HepG2 (cell line): ENCODE measurements at regions not wholly inside any gene's neighbourhood (a gene's known extent, or its start where the extent isn't known, plus 50 kb on each side); places are given as distances from the start of the nearest gene placed in this dataset.

ENCODE experiments used
- ATAC-seq: fragments of 200-7000 bp; cut with Tn5 transposase; 3 replicates; pipeline ENCODE4 v1.9.1; 2020; ENCODE audit warnings: mild to moderate bottlenecking, moderate library complexity
- BruUV-seq: library from RNA; stranded (reverse); fragments of 400-500 nt; replicated peaks from 2 replicates; lab custom pipeline; 2021; lab: Mats Ljungman, UMichigan
- CTCF ChIA-PET: fragments of 300-600 bp; formaldehyde crosslinking; extraction: SDS; loops from one replicate; lab custom pipeline; 2021; ENCODE audit warnings: low total read pairs, inconsistent platforms, low intra/inter-chr PET ratio; lab: Yijun Ruan, JAX
- POLR2A ChIA-PET: fragments of 350-600 bp; sonication (Branson Sonifier 250); formaldehyde crosslinking; loops from one replicate; lab custom pipeline; 2020; ENCODE audit warnings: antibody characterized with exemption, inconsistent platforms; lab: Yijun Ruan, JAX
- DNase-seq: peaks from one replicate; pipeline ENCODE4 v3.0.0-alpha.2; 2015; ENCODE audit warnings: low spot score
- FAIRE-seq: peaks from 3 replicates; lab custom pipeline; 2011; peaks lifted over from hg19 to GRCh38; lab: Jason Lieb, UNC
- H2AFZ ChIP-seq: one replicate; pipeline ENCODE4 v1.6.1; 2011; ENCODE audit warnings: low read length, inconsistent platforms
- H3K27ac ChIP-seq: fragments of 300-600 bp; 3 replicates; pipeline ENCODE4 v1.8.0; 2011; ENCODE audit warnings: mixed run types, mild to moderate bottlenecking, mixed read lengths, low read length, inconsistent platforms; ENCODE audit not compliant: insufficient read depth; ENCODE audit errors: extremely low read length
- H3K27me3 ChIP-seq, 2 experiments: fragments of 200-600 bp in 1 of 2; 2 replicates in 1 of 2; 3 replicates in 1 of 2; pipeline versions ENCODE4 v1.6.0 to v1.8.0; 2011; ENCODE audit warnings: low read length in 2 of 2, mild to moderate bottlenecking in 2 of 2, moderate library complexity in 2 of 2, inconsistent platforms in 1 of 2; ENCODE audit not compliant: insufficient read depth in 2 of 2, control insufficient read depth in 1 of 2
- H3K36me3 ChIP-seq, 2 experiments: fragments of 200-600 bp in 1 of 2; replicated peaks in 1 of 2; 2 replicates in 1 of 2; 3 replicates in 1 of 2; pipeline versions ENCODE4 v1.5.1 to v1.8.0; 2011; ENCODE audit warnings: low read length in 2 of 2, inconsistent platforms in 1 of 2; ENCODE audit not compliant: insufficient read depth in 2 of 2, control insufficient read depth in 1 of 2
- H3K4me1 ChIP-seq: 2 replicates; pipeline ENCODE4 v1.5.1; 2012; ENCODE audit warnings: low read length, inconsistent platforms; ENCODE audit not compliant: insufficient read depth
- H3K4me2 ChIP-seq: 2 replicates; pipeline ENCODE4 v1.6.0; 2011; ENCODE audit warnings: low read depth, low read length, inconsistent platforms
- H3K4me3 ChIP-seq, 3 experiments: fragments of 200-600 bp in 1 of 3; sonication (generic), shearing (Covaris generic) in 1 of 3; replicated peaks in 1 of 3; 2 replicates each; pipeline ENCODE4 v1.5.1; 2011 to 2016; ENCODE audit warnings: low read length in 3 of 3, inconsistent platforms in 2 of 3, low read depth in 2 of 3, mild to moderate bottlenecking in 2 of 3, control low read depth in 1 of 3, mixed read lengths in 1 of 3; ENCODE audit not compliant: insufficient read depth in 1 of 3
- H3K79me2 ChIP-seq: one replicate; pipeline ENCODE4 v1.6.1; 2011; ENCODE audit warnings: low read length, inconsistent platforms; ENCODE audit not compliant: insufficient read depth
- H3K9ac ChIP-seq: 2 replicates; pipeline ENCODE4 v1.6.0; 2011; ENCODE audit warnings: mild to moderate bottlenecking, low read depth, low read length, inconsistent platforms; ENCODE audit not compliant: insufficient read depth
- H3K9me3 ChIP-seq: 2 replicates; pipeline ENCODE4 v1.5.1; 2012; ENCODE audit warnings: mild to moderate bottlenecking, low read length
- H4K20me1 ChIP-seq: 2 replicates; pipeline ENCODE4 v1.6.0; 2011; ENCODE audit warnings: inconsistent platforms, mild to moderate bottlenecking, low read length, moderate library complexity; ENCODE audit not compliant: insufficient read depth
- ATF3 ChIP-seq: sonication (generic); formaldehyde crosslinking; IDR thresholded peaks from 2 replicates; pipeline ENCODE4 v1.4.0; 2020; ENCODE audit warnings: missing genetic modification reagents
- ERF ChIP-seq: IDR thresholded peaks from 2 replicates; pipeline ENCODE4 v1.6.1; 2018; ENCODE audit warnings: missing biosample characterization, missing genetic modification reagents
- FOXM1 ChIP-seq: sonication (generic); formaldehyde crosslinking; IDR thresholded peaks from 2 replicates; pipeline ENCODE4 v1.5.0; 2020; ENCODE audit warnings: missing genetic modification reagents
- MAFG ChIP-seq: sonication (generic); formaldehyde crosslinking; IDR thresholded peaks from 2 replicates; pipeline ENCODE4 v1.5.1; 2020; ENCODE audit warnings: mild to moderate bottlenecking, missing genetic modification reagents
- MEIS1 ChIP-seq: sonication (generic); formaldehyde crosslinking; IDR thresholded peaks from 2 replicates; pipeline ENCODE4 v1.9.0; 2021; ENCODE audit warnings: mild to moderate bottlenecking, missing genetic modification reagents, moderate library complexity, borderline replicate concordance
- PAXIP1 ChIP-seq: sonication (generic); formaldehyde crosslinking; conservative IDR thresholded peaks from 2 replicates; pipeline ENCODE4 v1.4.0; 2020; ENCODE audit warnings: mild to moderate bottlenecking, missing genetic modification reagents, moderate library complexity
- PLSCR1 ChIP-seq: sonication (generic); formaldehyde crosslinking; IDR thresholded peaks from 2 replicates; pipeline ENCODE4 v1.5.0; 2020; ENCODE audit warnings: missing genetic modification reagents, mild to moderate bottlenecking, borderline replicate concordance
- SIN3A ChIP-seq: IDR thresholded peaks from 2 replicates; pipeline ENCODE4 v1.6.1; 2011; ENCODE audit warnings: low read depth, mild to moderate bottlenecking, control low read depth, low read length, borderline replicate concordance
- ZNF124 ChIP-seq: sonication (generic); formaldehyde crosslinking; IDR thresholded peaks from 2 replicates; pipeline ENCODE4 v1.4.0; 2020; ENCODE audit warnings: missing genetic modification reagents
- ZNF18 ChIP-seq: sonication (generic); formaldehyde crosslinking; IDR thresholded peaks from 2 replicates; pipeline ENCODE4 v1.8.0; 2022; ENCODE audit warnings: mild to moderate bottlenecking, missing genetic modification reagents; ENCODE audit not compliant: insufficient replicate concordance
- ZNF350 ChIP-seq: sonication (generic); formaldehyde crosslinking; IDR thresholded peaks from 2 replicates; pipeline ENCODE4 v1.4.0; 2020; ENCODE audit warnings: mild to moderate bottlenecking, low read depth, missing genetic modification reagents, borderline replicate concordance
- ZNF609 ChIP-seq: sonication (generic); formaldehyde crosslinking; IDR thresholded peaks from 2 replicates; pipeline ENCODE4 v1.4.0; 2020; ENCODE audit warnings: mild to moderate bottlenecking, missing genetic modification reagents, borderline replicate concordance
- ZNF83 ChIP-seq: sonication (generic); formaldehyde crosslinking; IDR thresholded peaks from 2 replicates; pipeline ENCODE4 v1.4.0; 2020; ENCODE audit warnings: missing genetic modification reagents, mild to moderate bottlenecking, borderline replicate concordance
- ZNF891 ChIP-seq: sonication (generic); formaldehyde crosslinking; IDR thresholded peaks from 2 replicates; pipeline ENCODE4 v1.5.0; 2020; ENCODE audit warnings: mild to moderate bottlenecking, missing genetic modification reagents
- WGBS: methylation state at CpG from one replicate; pipeline ENCODE4 v1.1.6; 2017; ENCODE audit warnings: low lambda C conversion rate; 5-methylcytosine and 5-hydroxymethylcytosine counted together
- in situ Hi-C: cut with HindIII; loops from 2 replicates; pipeline ENCODE4 v1.10.0; 2017; ENCODE audit warnings: low pct_unique_long_range_greater_than_20kb; ENCODE audit not compliant: extremely low pct_ligation_motif_present
- intact Hi-C: fragments of 100-400 bp; cut with micrococcal nuclease; formaldehyde crosslinking; loops from one replicate; pipeline ENCODE4 v1.10.0; 2022; ENCODE audit not compliant: unreplicated experiment

GRCh38 chr10:112083472-112083871 is 100.1 kb downstream of the GPAM start:
- H3K27ac ChIP-seq, result no peak overlapping the region
- no peak for DNase-seq
- no peak overlapping the region for H2AFZ ChIP-seq
- no peaks in the 10 kb centered on the region for H3K4me1 ChIP-seq
- WGBS, result 45% methylated on average over 4 of the region's 4 CpGs
- no peaks in the 10 kb centered on the region for H4K20me1 ChIP-seq
- H3K4me2 ChIP-seq, result no peak overlapping the region
- no peaks in the 10 kb centered on the region for H3K36me3 ChIP-seq
- H3K27me3 ChIP-seq, result no peaks in the 10 kb centered on the region
- in situ Hi-C loops (no loop called here), intact Hi-C loops (no loop called here)
- ATAC-seq, result no peak
- no peak overlapping the region for H3K4me3 ChIP-seq
- H3K79me2 ChIP-seq, result no peaks in the 10 kb centered on the region
- FAIRE-seq, result no peak
- no peaks in the 10 kb centered on the region for H3K9me3 ChIP-seq
- ChIA-PET CTCF (no interaction called here), POLR2A (no interaction called here)
- H3K9ac ChIP-seq, result no peak overlapping the region
- no TSS peak for BruUV-seq
- TF ChIP-seq ZNF891 (CRISPR knock-in tag), result no peak
- no peak for TF ChIP-seq PLSCR1
- no peak for TF ChIP-seq PAXIP1 (CRISPR knock-in tag)
- no peak for TF ChIP-seq ZNF609 (CRISPR knock-in tag)
- TF ChIP-seq ZNF350 (CRISPR knock-in tag), result no peak
- TF ChIP-seq ZNF83 (CRISPR knock-in tag), result no peak
- no peak for TF ChIP-seq FOXM1
- no peak for TF ChIP-seq SIN3A
- no peak for TF ChIP-seq ZNF18 (CRISPR knock-in tag)
- TF ChIP-seq MEIS1, result no peak
- no peak for TF ChIP-seq MAFG (CRISPR knock-in tag)
- no peak for TF ChIP-seq ATF3
- no peak for TF ChIP-seq ERF
- TF ChIP-seq ZNF124 (CRISPR knock-in tag), result no peak
